Heart right ventricle (tissue), 16 donors: ENCODE measurements at regions not wholly inside any gene's neighbourhood (a gene's known extent, or its start where the extent isn't known, plus 50 kb on each side); places are given as distances from the start of the nearest gene placed in this dataset.
A peak's percentile ranks its signal among the peaks of the same experiment; 100 is the strongest.

ENCODE experiments used
- ATAC-seq, 8 donors: fragments of 200-7000 bp; cut with Tn5 transposase; one replicate each; pipeline ENCODE4 v1.9.1; 2020; ENCODE audit warnings: mild to moderate bottlenecking in 8 of 8, moderate library complexity in 8 of 8, moderate number of reproducible peaks in 1 of 8
- DNase-seq, 2 donors: peaks; one replicate each; pipeline ENCODE4 v3.0.0-alpha.2; 2020
- H3K27ac ChIP-seq, 10 donors: fragments of 200-600 bp; sonication (generic) in 2 of 10; one replicate each; pipeline versions ENCODE4 v1.5.0 to v1.8.0; 2020 to 2022; ENCODE audit warnings: mild to moderate bottlenecking in 3 of 10
- H3K27me3 ChIP-seq, 7 donors: fragments of 200-600 bp; one replicate each; pipeline ENCODE4 v1.8.0; 2021 to 2022; ENCODE audit warnings: mild to moderate bottlenecking in 2 of 7
- H3K36me3 ChIP-seq, 9 donors: fragments of 200-600 bp; sonication (generic) in 1 of 9; one replicate each; pipeline versions ENCODE4 v1.5.0 to v1.8.0; 2020 to 2022; ENCODE audit warnings: mild to moderate bottlenecking in 2 of 9
- H3K4me1 ChIP-seq, 9 donors: fragments of 200-600 bp; sonication (generic) in 1 of 9; one replicate each; pipeline versions ENCODE4 v1.5.0 to v1.8.0; 2020 to 2022; ENCODE audit warnings: mild to moderate bottlenecking in 4 of 9
- H3K4me3 ChIP-seq, 10 donors: fragments of 200-600 bp; sonication (generic) in 2 of 10; one replicate each; pipeline versions ENCODE4 v1.5.0 to v1.8.0; 2020 to 2022; ENCODE audit warnings: mild to moderate bottlenecking in 7 of 10, moderate library complexity in 2 of 10
- H3K9me3 ChIP-seq, 11 donors: fragments of 200-600 bp in 10 of 11; sonication (generic) in 2 of 11; one replicate each; pipeline versions ENCODE4 v1.5.0 to v1.8.0; 2013 to 2022; ENCODE audit warnings: mild to moderate bottlenecking in 2 of 11, control low read depth in 1 of 11, moderate library complexity in 1 of 11
- CTCF ChIP-seq, 9 donors: fragments of 200-600 bp; sonication (generic) in 2 of 9; IDR thresholded peaks; one replicate each; pipeline versions ENCODE4 v1.5.0 to v1.8.0; 2021 to 2022; ENCODE audit warnings: antibody characterized with exemption in 9 of 9, mild to moderate bottlenecking in 5 of 9, moderate library complexity in 1 of 9
- WGBS, 2 donors: extraction: QIAGEN DNeasy Blood & Tissue Kit; methylation state at CpG; one replicate each; pipeline ENCODE4 v1.1.7; 2013; ENCODE audit warnings: inconsistent platforms in 1 of 2; 5-methylcytosine and 5-hydroxymethylcytosine counted together
- intact Hi-C, 10 donors: fragments of 100-400 bp; cut with DNase I; formaldehyde crosslinking; loops; one replicate each; pipeline versions ENCODE4 v1.11.1 to v1.14.2; 2022
- donor health status: Arrhythmogenic right ventricular cardiomyopathy.
- donor health status: ischemic (EF 13 %, LVEDD 7.1; RV severe dilation, severe dysfunction).
- donor health status: healthy with polysubstance abuse.
- donor health status: DM: no; HTN: yes; CAD: no.
- donor health status: DM: no; HTN: no; CAD: no.
- donor health status: ischemic (EF 25% LVEDD 6.9; RV normal size, moderate dysfunction).
- donor health status: ischemic (EF 25% LVEDD 5.7; RV mildly dilated, moderate dysfunction).
- donor health status: healthy.
- donor health status: DM: yes; HTN: yes; CAD: no.
- donor health status: Ischemic cardiomyopathy.
- donor health status: ischemic (EF 35%, LVEDD 5.7; RV mildly dilated, moderate dysfunction).
- donor health status: nonischemic (EF 11% LVEDD 7.7; RV severe dilation, severe dysfunction).
- donor health status: DM: yes; HTN: yes; CAD: no.
- donor health status: PGD.
- donor health status: ischemic (EF 29% LVEDD 5.4; RV normal size, mild dysfunction).
- donor health status: nonischemic (EF 23%, LVEDD 6.1; RV moderate dilation, normal function).

GRCh38 chr20:48467622-48468021 is 360.2 kb downstream of the PREX1 start:
- WGBS, 2 donors, result 88 to 98% methylated on average over 2 of the region's 2 CpGs
- intact Hi-C loops, result no loop called here
- no peak for TF ChIP-seq CTCF (IDR thresholded peaks at IDR 0.05)
- DNase-seq (no peak), ATAC-seq (no peak)
- no peaks in the 10 kb centered on the region for H3K36me3 ChIP-seq
- H3K27me3 ChIP-seq, result peaks cover 0 to 25% (median 11%) of the 10 kb centered on the region in 7 donors
- no peaks in the 10 kb centered on the region for H3K4me1 ChIP-seq
- no peak overlapping the region for H3K27ac ChIP-seq
- H3K4me3 ChIP-seq, result no peak overlapping the region
- H3K9me3 ChIP-seq, result no peaks in the 10 kb centered on the region

- no peak overlapping the region for H3K4me3 ChIP-seq
- no peaks in the 10 kb centered on the region for H3K36me3 ChIP-seq
- intact Hi-C loops, result no loop called here
- WGBS, 2 donors, result 97% methylated on average over 4 of the region's 4 CpGs
- H3K4me1 ChIP-seq, result no peaks in the 10 kb centered on the region
- ATAC-seq (no peak), DNase-seq (no peak)
- H3K27me3 ChIP-seq, result peaks cover 0 to 17% (median 0%) of the 10 kb centered on the region in 7 donors
- H3K9me3 ChIP-seq, result no peaks in the 10 kb centered on the region
- no peak overlapping the region for H3K27ac ChIP-seq
- no peak for TF ChIP-seq CTCF (IDR thresholded peaks at IDR 0.05)
These were observed 362.5 kb downstream of the PREX1 start for GRCh38 chr20:48465271-48465670.

GRCh38 chr20:48463916-48464315 is 363.9 kb downstream of the PREX1 start:
- DNase-seq (no peak), ATAC-seq (peak in 4 of 8 donors; percentile 42 to 67 (median 50))
- Histone ChIP-seq H3K9me3 (no peaks in the 10 kb centered on the region), H3K36me3 (no peaks in the 10 kb centered on the region), H3K4me3 (no peak overlapping the region), H3K4me1 (no peaks in the 10 kb centered on the region), H3K27me3 (peaks cover 0 to 14% (median 2%) of the 10 kb centered on the region in 7 donors), H3K27ac (no peak overlapping the region)
- TF ChIP-seq CTCF (IDR thresholded peaks at IDR 0.05), result no peak
- intact Hi-C loops, result no loop called here
- WGBS, 2 donors, result 59 to 66% methylated on average over 6 of the region's 6 CpGs

- Histone ChIP-seq H3K27ac (no peak overlapping the region), H3K4me1 (no peaks in the 10 kb centered on the region), H3K9me3 (no peaks in the 10 kb centered on the region), H3K36me3 (no peaks in the 10 kb centered on the region), H3K4me3 (no peak overlapping the region), H3K27me3 (peaks cover 0 to 16% (median 9%) of the 10 kb centered on the region in 7 donors)
- no peak for TF ChIP-seq CTCF (IDR thresholded peaks at IDR 0.05)
- intact Hi-C loops, result no loop called here
- WGBS, 2 donors, result 75 to 77% methylated on average over 11 of the region's 11 CpGs
- peak in 1 of 8 donors; percentile 31 for ATAC-seq
- DNase-seq, result no peak
These were observed 364.6 kb downstream of the PREX1 start for GRCh38 chr20:48463096-48463720.
